BLaER1 (cell line): ENCODE measurements at regions not wholly inside any gene's neighbourhood (a gene's known extent, or its start where the extent isn't known, plus 50 kb on each side); places are given as distances from the start of the nearest gene placed in this dataset.
"Not testable (repeated sequence)": the region's sequence is repeated elsewhere in the genome, so short reads cannot be mapped to it uniquely, and the experiment has no call there.

Source experiments
- H3K27ac ChIP-seq: shearing (Covaris generic); formaldehyde crosslinking; 2 replicates; pipeline ENCODE4 v1.8.1; 2022
- H3K27me3 ChIP-seq: shearing (Covaris generic); formaldehyde crosslinking; 2 replicates; pipeline ENCODE4 v1.8.1; 2022
- H3K36me3 ChIP-seq: shearing (Covaris generic); formaldehyde crosslinking; 2 replicates; pipeline ENCODE4 v1.8.1; 2022
- H3K4me1 ChIP-seq: shearing (Covaris generic); formaldehyde crosslinking; 2 replicates; pipeline ENCODE4 v1.8.1; 2022
- H3K4me2 ChIP-seq: shearing (Covaris generic); formaldehyde crosslinking; 2 replicates; pipeline ENCODE4 v1.8.1; 2022
- H3K4me3 ChIP-seq: shearing (Covaris generic); formaldehyde crosslinking; 2 replicates; pipeline ENCODE4 v1.8.1; 2022
- H3K9ac ChIP-seq: shearing (Covaris generic); formaldehyde crosslinking; 2 replicates; pipeline ENCODE4 v1.8.1; 2022
- H3K9me3 ChIP-seq: shearing (Covaris generic); formaldehyde crosslinking; 2 replicates; pipeline ENCODE4 v1.8.1; 2022
- H4K20me1 ChIP-seq: shearing (Covaris generic); formaldehyde crosslinking; 2 replicates; pipeline ENCODE4 v1.8.1; 2022
- Cebpa-rat ChIP-seq: shearing (Covaris generic); IDR thresholded peaks from 2 replicates; pipeline ENCODE4 v1.8.1; 2022

- no peak overlapping the region for H3K4me3 ChIP-seq
- no peak overlapping the region for H3K27ac ChIP-seq
- H3K36me3 ChIP-seq, result no peaks in the 10 kb centered on the region
- TF ChIP-seq Cebpa-rat, result no peak
- no peaks in the 10 kb centered on the region for H3K9me3 ChIP-seq
- H3K4me2 ChIP-seq, result no peak overlapping the region
- H4K20me1 ChIP-seq, result no peaks in the 10 kb centered on the region
- no peak overlapping the region for H3K9ac ChIP-seq
- H3K4me1 ChIP-seq, result no peaks in the 10 kb centered on the region
- no peaks in the 10 kb centered on the region for H3K27me3 ChIP-seq
These were observed 683.2 kb upstream of the LRRN3 start for GRCh38 chr7:110407706-110408105.

- Histone ChIP-seq H3K27ac (no peak overlapping the region), H3K4me1 (no peaks in the 10 kb centered on the region), H3K9ac (no peak overlapping the region), H3K4me2 (no peak overlapping the region), H3K27me3 (no peaks in the 10 kb centered on the region), H3K4me3 (no peak overlapping the region), H4K20me1 (no peaks in the 10 kb centered on the region), H3K9me3 (no peaks in the 10 kb centered on the region), H3K36me3 (no peaks in the 10 kb centered on the region)
- TF ChIP-seq Cebpa-rat, result no peak
These were observed 678.3 kb upstream of the LRRN3 start for GRCh38 chr7:110412614-110413013.

DNA sequence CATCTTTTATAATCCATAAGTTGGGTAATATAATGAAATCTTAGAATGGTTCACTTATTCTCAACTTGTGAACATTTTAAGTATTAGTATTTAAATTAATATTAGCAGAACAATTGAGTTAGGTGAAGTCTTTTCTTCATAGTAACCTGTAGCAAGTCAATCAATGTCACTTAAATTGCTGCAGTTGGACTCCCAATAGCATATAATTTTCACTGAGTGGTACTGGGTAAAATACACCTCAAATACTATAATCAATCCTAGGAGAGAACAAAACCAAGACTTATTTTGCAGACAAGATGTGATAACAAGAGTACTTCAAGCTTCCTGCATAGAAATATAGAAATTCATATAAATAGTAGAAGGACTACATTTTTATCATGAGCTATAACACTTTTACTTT is 677.9 kb upstream of the LRRN3 start:
- Histone ChIP-seq H3K4me1 (no peaks in the 10 kb centered on the region), H3K36me3 (no peaks in the 10 kb centered on the region), H3K27ac (no peak overlapping the region), H3K4me2 (no peak overlapping the region), H3K9ac (no peak overlapping the region), H3K4me3 (no peak overlapping the region), H3K9me3 (no peaks in the 10 kb centered on the region), H3K27me3 (no peaks in the 10 kb centered on the region), H4K20me1 (no peaks in the 10 kb centered on the region)
- TF ChIP-seq Cebpa-rat, result no peak

GRCh38 chr7:110417611-110418010 is 673.3 kb upstream of the LRRN3 start:
- no peaks in the 10 kb centered on the region for H3K4me1 ChIP-seq
- TF ChIP-seq Cebpa-rat, result no peak

DNA sequence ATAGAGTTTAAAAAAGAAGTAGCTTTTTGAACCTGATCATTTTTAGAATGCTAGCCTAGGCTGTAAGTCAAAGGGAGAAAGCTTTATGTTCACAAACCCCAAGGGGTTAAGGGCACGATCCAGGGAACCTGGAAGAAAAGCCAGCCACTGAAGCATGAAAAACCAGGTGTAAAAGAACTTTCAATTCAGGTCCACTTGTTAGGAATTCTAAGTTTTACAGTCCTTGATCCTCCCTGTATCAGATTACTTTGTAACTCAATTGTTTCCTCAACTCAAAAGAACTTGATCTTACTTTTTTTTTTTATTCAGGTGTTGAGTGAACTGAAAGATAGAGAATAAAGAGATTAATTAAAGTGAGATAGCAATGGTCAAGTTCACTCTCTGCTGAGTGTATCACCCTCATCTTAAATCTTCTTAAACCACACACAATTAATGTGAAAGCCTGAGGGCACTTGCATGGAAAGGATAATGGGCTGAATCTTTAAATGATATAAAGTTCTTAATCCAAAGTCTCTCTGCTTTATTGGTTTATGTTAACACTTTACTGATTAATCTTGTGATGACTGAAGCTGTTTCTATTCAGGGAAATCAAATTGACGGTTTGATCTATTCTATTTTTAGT is 672.2 kb upstream of the LRRN3 start:
- H3K9me3 ChIP-seq, result no peaks in the 10 kb centered on the region
- TF ChIP-seq Cebpa-rat, result no peak
- no peak overlapping the region for H3K27ac ChIP-seq
- H4K20me1 ChIP-seq, result no peaks in the 10 kb centered on the region
- no peak overlapping the region for H3K9ac ChIP-seq
- H3K4me1 ChIP-seq, result no peaks in the 10 kb centered on the region
- H3K36me3 ChIP-seq, result no peaks in the 10 kb centered on the region
- no peaks in the 10 kb centered on the region for H3K27me3 ChIP-seq
- H3K4me3 ChIP-seq, result no peak overlapping the region
- H3K4me2 ChIP-seq, result no peak overlapping the region

More at GRCh38 chr7:110417611-110418010, 673.3 kb upstream of the LRRN3 start:
- H3K4me3 ChIP-seq, result no peak overlapping the region
- H3K27ac ChIP-seq, result no peak overlapping the region
- no peaks in the 10 kb centered on the region for H3K9me3 ChIP-seq
- no peak overlapping the region for H3K4me2 ChIP-seq
- H4K20me1 ChIP-seq, result no peaks in the 10 kb centered on the region
- no peak overlapping the region for H3K9ac ChIP-seq
- H3K27me3 ChIP-seq, result no peaks in the 10 kb centered on the region
- H3K36me3 ChIP-seq, result no peaks in the 10 kb centered on the region

DNA sequence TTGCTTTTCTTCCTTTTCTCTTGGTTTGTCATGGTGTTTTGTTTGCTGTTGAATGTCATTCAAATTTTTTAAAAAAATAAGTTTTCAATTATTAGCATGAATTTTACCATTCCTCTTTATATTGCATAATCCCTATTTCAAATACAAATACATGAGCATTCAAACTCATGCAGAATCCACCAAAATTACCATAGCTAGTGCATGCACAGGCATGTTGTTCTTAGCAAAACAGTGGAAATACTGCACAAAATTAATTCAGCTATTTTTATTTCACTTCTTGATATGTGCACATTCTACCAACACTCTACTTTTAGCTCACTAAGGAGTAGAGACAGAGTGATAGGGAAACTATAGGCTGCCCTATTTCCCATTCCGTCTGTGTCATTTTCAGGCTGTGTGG is 670.1 kb upstream of the LRRN3 start:
- H3K9ac ChIP-seq, result no peak overlapping the region
- no peak for TF ChIP-seq Cebpa-rat
- no peak overlapping the region for H3K4me2 ChIP-seq
- no peaks in the 10 kb centered on the region for H3K9me3 ChIP-seq
- no peaks in the 10 kb centered on the region for H4K20me1 ChIP-seq
- no peak overlapping the region for H3K27ac ChIP-seq
- no peaks in the 10 kb centered on the region for H3K36me3 ChIP-seq
- no peaks in the 10 kb centered on the region for H3K27me3 ChIP-seq
- no peaks in the 10 kb centered on the region for H3K4me1 ChIP-seq
- no peak overlapping the region for H3K4me3 ChIP-seq

GRCh38 chr7:110421490-110422241 is 669.3 kb upstream of the LRRN3 start:
- H4K20me1 ChIP-seq, result no peaks in the 10 kb centered on the region
- no peaks in the 10 kb centered on the region for H3K27me3 ChIP-seq
- no peak overlapping the region for H3K4me3 ChIP-seq
- H3K9ac ChIP-seq, result no peak overlapping the region
- no peaks in the 10 kb centered on the region for H3K36me3 ChIP-seq
- H3K9me3 ChIP-seq, result no peaks in the 10 kb centered on the region
- H3K27ac ChIP-seq, result no peak overlapping the region
- H3K4me1 ChIP-seq, result no peaks in the 10 kb centered on the region
- no peak for TF ChIP-seq Cebpa-rat
- H3K4me2 ChIP-seq, result no peak overlapping the region

DNA sequence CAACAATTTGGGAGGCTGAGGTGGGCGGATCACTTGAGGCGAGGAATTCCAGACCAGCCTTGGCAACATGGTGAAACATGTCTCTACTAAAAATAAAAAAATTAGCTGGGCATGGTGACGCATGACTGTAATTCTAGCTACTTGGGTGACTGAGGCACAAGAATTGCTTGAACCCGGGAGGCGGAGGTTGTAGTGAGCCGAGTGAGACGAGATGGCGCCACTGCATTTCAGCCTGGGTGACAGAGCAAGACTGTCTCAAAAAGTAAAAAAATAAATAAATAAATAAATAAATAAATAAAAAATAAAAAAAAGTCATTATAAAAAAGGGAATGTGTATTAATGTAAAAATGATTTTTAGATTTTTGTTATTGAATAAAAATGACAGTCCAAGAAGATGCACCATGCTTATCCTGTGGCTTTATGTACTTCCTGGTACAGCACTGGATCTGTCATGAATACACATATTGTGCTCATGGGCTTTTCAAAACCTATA is 658.8 kb upstream of the LRRN3 start:
- no peak for TF ChIP-seq Cebpa-rat
- H3K36me3 ChIP-seq, result no peaks in the 10 kb centered on the region
- H3K4me1 ChIP-seq, result no peaks in the 10 kb centered on the region
- no peaks in the 10 kb centered on the region for H3K9me3 ChIP-seq
- H3K27me3 ChIP-seq, result no peaks in the 10 kb centered on the region
- no peak overlapping the region for H3K27ac ChIP-seq
- no peaks in the 10 kb centered on the region for H4K20me1 ChIP-seq
- H3K9ac ChIP-seq, result no peak overlapping the region
- H3K4me2 ChIP-seq, result no peak overlapping the region
- H3K4me3 ChIP-seq, result no peak overlapping the region

DNA sequence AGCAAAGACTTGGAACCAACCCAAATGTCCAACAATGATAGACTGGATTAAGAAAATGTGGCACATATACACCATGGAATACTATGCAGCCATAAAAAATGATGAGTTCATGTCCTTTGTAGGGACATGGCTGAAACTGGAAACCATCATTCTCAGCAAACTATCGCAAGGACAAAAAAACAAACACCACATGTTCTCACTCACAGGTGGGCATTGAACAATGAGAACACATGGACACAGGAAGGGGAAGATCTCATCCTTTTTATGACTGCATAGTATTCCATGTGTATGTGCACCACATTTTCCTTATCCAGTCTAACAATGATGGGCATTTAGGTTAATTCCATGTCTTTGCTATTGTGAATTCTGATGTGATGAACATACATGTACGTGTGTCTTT is 652.0 kb upstream of the LRRN3 start:
- H3K27ac ChIP-seq, H3K4me1 ChIP-seq, H3K4me2 ChIP-seq, H3K4me3 ChIP-seq, H4K20me1 ChIP-seq, H3K27me3 ChIP-seq, H3K9me3 ChIP-seq, H3K36me3 ChIP-seq, H3K9ac ChIP-seq: not testable (repeated sequence)

DNA sequence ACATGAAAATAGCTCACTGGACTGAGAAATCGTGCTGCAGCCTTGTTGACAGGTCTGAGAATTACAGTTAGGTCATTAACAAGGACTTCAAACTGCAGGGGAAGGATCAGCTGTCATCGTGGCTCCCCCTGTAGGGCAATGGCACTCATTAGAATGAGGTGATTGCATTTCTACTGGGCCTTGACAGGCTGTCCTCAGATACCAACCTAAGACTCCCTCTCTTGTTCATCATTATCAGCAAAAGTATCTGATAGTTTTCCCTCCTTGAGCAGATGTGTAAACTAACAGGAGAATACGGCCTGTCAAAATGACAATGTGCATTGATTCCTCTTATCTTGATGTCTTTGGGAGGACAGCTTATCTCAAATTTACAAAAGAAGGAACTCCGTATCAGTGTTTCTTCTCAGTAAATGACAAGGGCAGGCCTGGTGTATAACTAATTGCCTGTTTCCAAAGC is 648.5 kb upstream of the LRRN3 start:
- TF ChIP-seq Cebpa-rat, result no peak
- H3K27ac ChIP-seq, result no peak overlapping the region
- no peak overlapping the region for H3K4me2 ChIP-seq
- no peaks in the 10 kb centered on the region for H3K36me3 ChIP-seq
- no peaks in the 10 kb centered on the region for H4K20me1 ChIP-seq
- no peak overlapping the region for H3K9ac ChIP-seq
- no peaks in the 10 kb centered on the region for H3K4me1 ChIP-seq
- H3K9me3 ChIP-seq, result no peaks in the 10 kb centered on the region
- H3K4me3 ChIP-seq, result no peak overlapping the region
- no peaks in the 10 kb centered on the region for H3K27me3 ChIP-seq
